ENCODE measurements at regions not wholly inside any gene's neighbourhood (a gene's known extent, or its start where the extent isn't known, plus 50 kb on each side); places are given as distances from the start of the nearest gene placed in this dataset.

- no peak overlapping the region for H3K4me3 ChIP-seq (replicated peaks; ENCODE audit: low read depth, low read length)
- no peaks in the 10 kb centered on the region for H3K36me3 ChIP-seq (ENCODE audit: control insufficient read depth, insufficient read depth, low read length)
- TF ChIP-seq CTCF (IDR thresholded peaks at IDR 0.05; ENCODE audit: insufficient read depth, low read length, poor library complexity, severe bottlenecking) = no peak
- no peak for DNase-seq (ENCODE audit: extremely low read depth, insufficient read length)
- H3K27me3 ChIP-seq (replicated peaks; ENCODE audit: control insufficient read depth, insufficient read depth, low read length) = no peaks in the 10 kb centered on the region
Observed at GRCh38 chr2:208627916-208628315, 221.3 kb downstream of the PTH2R start.

GRCh38 chr2:208638059-208638458 lies 231.5 kb downstream of the PTH2R start:
- no peak for DNase-seq (ENCODE audit: extremely low read depth, insufficient read length)
- no peak for TF ChIP-seq CTCF (IDR thresholded peaks at IDR 0.05; ENCODE audit: insufficient read depth, low read length, poor library complexity, severe bottlenecking)
- no peak overlapping the region for H3K4me3 ChIP-seq (replicated peaks; ENCODE audit: low read depth, low read length)
- no peaks in the 10 kb centered on the region for H3K27me3 ChIP-seq (replicated peaks; ENCODE audit: control insufficient read depth, insufficient read depth, low read length)
- H3K36me3 ChIP-seq (ENCODE audit: control insufficient read depth, insufficient read depth, low read length) = no peaks in the 10 kb centered on the region

- H3K4me3 ChIP-seq (replicated peaks; ENCODE audit: low read depth, low read length) = no peak overlapping the region
- H3K36me3 ChIP-seq (ENCODE audit: control insufficient read depth, insufficient read depth, low read length) = no peaks in the 10 kb centered on the region
- H3K27me3 ChIP-seq (replicated peaks; ENCODE audit: control insufficient read depth, insufficient read depth, low read length) = no peaks in the 10 kb centered on the region
- TF ChIP-seq CTCF (IDR thresholded peaks at IDR 0.05; ENCODE audit: insufficient read depth, low read length, poor library complexity, severe bottlenecking) = no peak
- no peak for DNase-seq (ENCODE audit: extremely low read depth, insufficient read length)
Observed at GRCh38 chr2:208642125-208642779, 235.7 kb downstream of the PTH2R start.

GRCh38 chr2:208643145-208643544 lies 236.6 kb downstream of the PTH2R start:
- H3K36me3 ChIP-seq (ENCODE audit: control insufficient read depth, insufficient read depth, low read length) = no peaks in the 10 kb centered on the region
- no peaks in the 10 kb centered on the region for H3K27me3 ChIP-seq (replicated peaks; ENCODE audit: control insufficient read depth, insufficient read depth, low read length)
- no peak for TF ChIP-seq CTCF (IDR thresholded peaks at IDR 0.05; ENCODE audit: insufficient read depth, low read length, poor library complexity, severe bottlenecking)
- H3K4me3 ChIP-seq (replicated peaks; ENCODE audit: low read depth, low read length) = no peak overlapping the region
- DNase-seq (ENCODE audit: extremely low read depth, insufficient read length) = no peak

GRCh38 chr2:208645226-208645625 lies 238.6 kb downstream of the PTH2R start:
- Histone ChIP-seq H3K27me3 (replicated peaks; ENCODE audit: control insufficient read depth, insufficient read depth, low read length) (no peaks in the 10 kb centered on the region), H3K4me3 (replicated peaks; ENCODE audit: low read depth, low read length) (no peak overlapping the region), H3K36me3 (ENCODE audit: control insufficient read depth, insufficient read depth, low read length) (no peaks in the 10 kb centered on the region)
- no peak for DNase-seq (ENCODE audit: extremely low read depth, insufficient read length)
- TF ChIP-seq CTCF (IDR thresholded peaks at IDR 0.05; ENCODE audit: insufficient read depth, low read length, poor library complexity, severe bottlenecking) = no peak

- no peak for TF ChIP-seq CTCF (IDR thresholded peaks at IDR 0.05; ENCODE audit: insufficient read depth, low read length, poor library complexity, severe bottlenecking)
- Histone ChIP-seq H3K36me3 (ENCODE audit: control insufficient read depth, insufficient read depth, low read length) (no peaks in the 10 kb centered on the region), H3K4me3 (replicated peaks; ENCODE audit: low read depth, low read length) (no peak overlapping the region), H3K27me3 (replicated peaks; ENCODE audit: control insufficient read depth, insufficient read depth, low read length) (no peaks in the 10 kb centered on the region)
- no peak for DNase-seq (ENCODE audit: extremely low read depth, insufficient read length)
Observed at GRCh38 chr2:208648368-208648767, 241.8 kb downstream of the PTH2R start.
